Neuron (in vitro differentiated cells): ENCODE measurements at regions not wholly inside any gene's neighbourhood (a gene's known extent, or its start where the extent isn't known, plus 50 kb on each side); places are given as distances from the start of the nearest gene placed in this dataset.

ENCODE experiments used
- H2AFZ ChIP-seq: one replicate; pipeline ENCODE4 v1.6.1; 2013; ENCODE audit warnings: low read depth, mild to moderate bottlenecking, inconsistent platforms, low read length, moderate library complexity
- H3K27me3 ChIP-seq: one replicate; pipeline ENCODE4 v1.6.1; 2013; ENCODE audit warnings: low read length; ENCODE audit not compliant: insufficient read depth
- H3K36me3 ChIP-seq: one replicate; pipeline ENCODE4 v1.6.1; 2013; ENCODE audit warnings: low read length; ENCODE audit not compliant: insufficient read depth
- H3K4me1 ChIP-seq: one replicate; pipeline ENCODE4 v1.6.1; 2013; ENCODE audit warnings: low read length; ENCODE audit not compliant: insufficient read depth
- H3K4me3 ChIP-seq: 2 replicates; pipeline ENCODE4 v1.5.1; 2013; ENCODE audit warnings: mild to moderate bottlenecking, low read length, moderate library complexity
- H3K9me3 ChIP-seq: one replicate; pipeline ENCODE4 v1.6.1; 2013; ENCODE audit warnings: low read length

GRCh38 chr1:81553503-81553902, 247.2 kb upstream of the ADGRL2 start:
- Histone ChIP-seq H3K4me3 (no peak overlapping the region), H3K27me3 (no peaks in the 10 kb centered on the region), H3K9me3 (no peaks in the 10 kb centered on the region), H3K4me1 (peaks cover 4% of the 10 kb centered on the region), H2AFZ (no peak overlapping the region), H3K36me3 (no peaks in the 10 kb centered on the region)

- Histone ChIP-seq H2AFZ (no peak overlapping the region), H3K4me1 (peaks cover 18% of the 10 kb centered on the region), H3K27me3 (no peaks in the 10 kb centered on the region)
Observed at GRCh38 chr1:81551946-81552345, 248.8 kb upstream of the ADGRL2 start.

GRCh38 chr1:81550753-81551152, 250.0 kb upstream of the ADGRL2 start:
- H3K27me3 ChIP-seq, result no peaks in the 10 kb centered on the region
- H3K4me1 ChIP-seq, result peaks cover 22% of the 10 kb centered on the region
- H3K4me3 ChIP-seq, result no peak overlapping the region
- no peaks in the 10 kb centered on the region for H3K9me3 ChIP-seq
- no peaks in the 10 kb centered on the region for H3K36me3 ChIP-seq
- H2AFZ ChIP-seq, result no peak overlapping the region

More at GRCh38 chr1:81551946-81552345, 248.8 kb upstream of the ADGRL2 start:
- Histone ChIP-seq H3K36me3 (no peaks in the 10 kb centered on the region), H3K9me3 (no peaks in the 10 kb centered on the region), H3K4me3 (no peak overlapping the region)

DNA sequence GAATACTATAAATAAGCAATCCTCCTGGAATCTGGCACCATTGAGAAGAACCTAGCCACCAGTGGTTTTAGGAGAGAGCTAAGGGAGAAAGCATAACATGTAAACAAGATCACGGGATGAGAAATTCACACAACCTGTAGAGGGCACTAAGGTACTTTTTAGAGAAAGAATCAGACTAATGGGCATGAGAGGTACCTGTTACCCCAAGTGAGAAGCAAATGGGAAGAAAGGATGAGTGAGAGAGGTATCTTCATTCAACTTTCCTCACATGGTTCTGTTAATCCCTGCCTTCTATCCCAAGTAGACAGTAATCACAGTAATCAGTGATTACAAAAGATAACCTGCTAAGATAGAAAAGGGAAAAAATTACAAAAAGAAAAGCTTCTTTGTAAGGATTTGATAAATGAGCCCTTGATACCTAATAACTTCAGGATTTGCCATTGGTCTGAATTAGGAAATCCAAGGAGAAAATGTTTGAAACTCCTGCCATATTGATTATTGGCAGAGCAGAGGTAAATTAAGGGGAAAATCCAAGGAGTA, 251.1 kb upstream of the ADGRL2 start:
- Histone ChIP-seq H3K4me3 (no peak overlapping the region), H3K9me3 (no peaks in the 10 kb centered on the region), H2AFZ (no peak overlapping the region), H3K27me3 (no peaks in the 10 kb centered on the region), H3K4me1 (peaks cover 22% of the 10 kb centered on the region), H3K36me3 (no peaks in the 10 kb centered on the region)

GRCh38 chr1:81548918-81549587, 251.7 kb upstream of the ADGRL2 start:
- no peak overlapping the region for H3K4me3 ChIP-seq
- no peaks in the 10 kb centered on the region for H3K36me3 ChIP-seq
- no peak overlapping the region for H2AFZ ChIP-seq
- H3K27me3 ChIP-seq, result no peaks in the 10 kb centered on the region
- no peaks in the 10 kb centered on the region for H3K9me3 ChIP-seq
- H3K4me1 ChIP-seq, result peaks cover 22% of the 10 kb centered on the region

DNA sequence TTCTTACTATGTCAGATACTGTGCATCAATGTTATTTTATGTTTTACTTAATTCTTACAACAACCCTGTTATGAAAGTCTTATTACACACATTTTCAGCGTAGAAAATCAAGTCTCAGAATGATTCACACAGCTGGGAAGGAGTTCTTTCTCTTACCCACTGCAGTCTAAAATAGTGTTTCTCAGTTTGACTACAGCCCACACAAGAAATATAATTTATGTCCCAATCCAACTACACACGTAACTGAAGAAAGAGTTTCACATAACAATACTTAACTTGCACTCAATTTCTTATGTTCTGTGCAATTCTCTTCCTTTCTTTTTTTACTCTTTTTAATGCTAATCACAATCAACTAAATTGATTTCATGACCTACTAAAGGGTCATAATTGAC, 252.8 kb upstream of the ADGRL2 start:
- Histone ChIP-seq H3K27me3 (no peaks in the 10 kb centered on the region), H2AFZ (no peak overlapping the region), H3K36me3 (no peaks in the 10 kb centered on the region), H3K4me1 (peaks cover 22% of the 10 kb centered on the region), H3K9me3 (no peaks in the 10 kb centered on the region), H3K4me3 (no peak overlapping the region)

- H3K4me3 ChIP-seq, result no peak overlapping the region
Observed at GRCh38 chr1:81547261-81547911, 253.3 kb upstream of the ADGRL2 start.

DNA sequence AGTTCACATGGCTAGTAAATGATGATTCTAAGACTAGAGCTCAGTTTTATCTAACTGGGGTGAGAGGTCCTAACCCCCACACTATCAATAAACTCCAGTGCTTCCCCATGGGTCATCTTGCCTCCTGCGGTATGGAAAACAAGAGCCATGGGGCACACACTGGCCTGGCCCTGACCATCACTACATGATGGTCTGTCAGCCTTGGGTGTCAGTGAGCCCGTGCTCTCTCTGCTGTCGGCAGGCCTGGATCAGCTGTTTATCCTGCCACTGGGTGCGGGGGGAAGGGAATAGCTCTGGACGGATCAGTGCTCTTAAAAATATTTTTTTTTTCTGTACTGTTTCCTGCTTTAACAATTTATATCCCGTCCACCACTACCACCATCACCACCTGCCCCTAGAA, 255.0 kb upstream of the ADGRL2 start:
- Histone ChIP-seq H3K36me3 (no peaks in the 10 kb centered on the region), H3K4me3 (no peak overlapping the region), H3K27me3 (no peaks in the 10 kb centered on the region), H2AFZ (no peak overlapping the region), H3K4me1 (peaks cover 18% of the 10 kb centered on the region), H3K9me3 (no peaks in the 10 kb centered on the region)

More at GRCh38 chr1:81547261-81547911, 253.3 kb upstream of the ADGRL2 start:
- Histone ChIP-seq H3K36me3 (no peaks in the 10 kb centered on the region), H2AFZ (no peak overlapping the region), H3K4me1 (peaks cover 22% of the 10 kb centered on the region), H3K27me3 (no peaks in the 10 kb centered on the region), H3K9me3 (no peaks in the 10 kb centered on the region)

DNA sequence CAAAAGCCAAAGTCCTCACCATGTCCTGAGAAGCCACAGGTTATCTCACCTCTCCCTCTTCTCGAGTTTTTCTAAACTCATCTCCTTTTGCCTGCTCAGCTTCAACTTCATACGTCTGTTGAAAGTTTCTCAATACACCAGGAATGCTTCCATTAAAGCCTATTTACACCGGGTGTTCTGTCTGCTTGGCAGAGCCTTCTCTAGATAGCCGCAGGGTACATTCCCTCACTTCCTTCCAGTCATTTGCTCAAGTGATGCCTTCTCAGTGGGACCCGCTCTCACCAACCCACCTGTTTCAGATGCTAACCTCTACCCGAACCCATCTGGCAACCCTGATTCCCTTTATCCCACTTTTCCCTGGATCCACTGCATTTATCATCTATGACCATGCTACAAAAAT, 257.0 kb upstream of the ADGRL2 start:
- H3K4me3 ChIP-seq, result no peak overlapping the region

GRCh38 chr1:81542196-81542595, 258.5 kb upstream of the ADGRL2 start:
- H3K27me3 ChIP-seq, result no peaks in the 10 kb centered on the region
- H2AFZ ChIP-seq, result no peak overlapping the region
- H3K9me3 ChIP-seq, result no peaks in the 10 kb centered on the region
- peaks cover 9% of the 10 kb centered on the region for H3K4me1 ChIP-seq
- no peak overlapping the region for H3K4me3 ChIP-seq
- no peaks in the 10 kb centered on the region for H3K36me3 ChIP-seq

More for the DNA sequence above, 257.0 kb upstream of the ADGRL2 start:
- Histone ChIP-seq H3K27me3 (no peaks in the 10 kb centered on the region), H3K4me1 (peaks cover 20% of the 10 kb centered on the region), H3K9me3 (no peaks in the 10 kb centered on the region), H2AFZ (no peak overlapping the region), H3K36me3 (no peaks in the 10 kb centered on the region)

GRCh38 chr1:81540216-81540615, 260.5 kb upstream of the ADGRL2 start:
- Histone ChIP-seq H3K9me3 (no peaks in the 10 kb centered on the region), H3K36me3 (no peaks in the 10 kb centered on the region), H3K27me3 (no peaks in the 10 kb centered on the region), H3K4me1 (peaks cover 6% of the 10 kb centered on the region), H2AFZ (no peak overlapping the region), H3K4me3 (no peak overlapping the region)

DNA sequence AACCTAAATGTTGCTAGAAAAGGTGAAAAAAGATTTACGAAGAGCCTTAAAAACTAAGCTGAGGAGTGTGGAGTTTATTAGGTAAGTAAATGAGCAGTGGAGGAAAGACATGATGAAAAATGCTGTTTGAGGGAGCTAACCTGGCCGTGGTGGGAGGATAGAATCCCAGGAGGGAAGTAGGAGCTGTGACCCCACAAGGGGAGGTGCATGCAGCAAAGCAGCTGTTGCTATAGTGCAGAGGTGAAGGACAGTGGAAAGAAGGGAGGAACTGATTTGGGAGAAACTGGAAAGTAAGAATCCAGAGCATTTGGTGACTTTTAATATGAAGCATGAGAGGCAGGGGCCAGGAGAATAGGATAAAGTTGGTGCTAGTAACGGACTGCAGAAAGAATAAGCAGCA, 271.7 kb upstream of the ADGRL2 start:
- Histone ChIP-seq H3K4me1 (no peaks in the 10 kb centered on the region), H3K4me3 (no peak overlapping the region), H2AFZ (no peak overlapping the region), H3K27me3 (no peaks in the 10 kb centered on the region), H3K9me3 (no peaks in the 10 kb centered on the region), H3K36me3 (no peaks in the 10 kb centered on the region)

GRCh38 chr1:81525085-81525484, 275.6 kb upstream of the ADGRL2 start:
- H3K4me1 ChIP-seq, result no peaks in the 10 kb centered on the region
- no peaks in the 10 kb centered on the region for H3K27me3 ChIP-seq
- H2AFZ ChIP-seq, result no peak overlapping the region
- no peak overlapping the region for H3K4me3 ChIP-seq
- no peaks in the 10 kb centered on the region for H3K36me3 ChIP-seq
- no peaks in the 10 kb centered on the region for H3K9me3 ChIP-seq
